IMR-90 (cell line): ENCODE measurements at regions not wholly inside any gene's neighbourhood (a gene's known extent, or its start where the extent isn't known, plus 50 kb on each side); places are given as distances from the start of the nearest gene placed in this dataset.

Experiments
- CTCF ChIP-seq: conservative IDR thresholded peaks from 2 replicates; pipeline ENCODE4 v1.5.1; 2012; ENCODE audit warnings: mild to moderate bottlenecking, low read depth, low read length, improper control_type of control experiment
- ELK1 ChIP-seq: fragments of 150-350 bp; IDR thresholded peaks from 2 replicates; pipeline ENCODE4 v1.6.1; 2016; ENCODE audit warnings: low read depth, mild to moderate bottlenecking, low read length, moderate library complexity, borderline replicate concordance
- MAFK ChIP-seq: IDR thresholded peaks from 2 replicates; pipeline ENCODE4 v1.6.1; 2012; ENCODE audit warnings: low read depth, low read length, improper control_type of control experiment
- MXI1 ChIP-seq: IDR thresholded peaks from 2 replicates; pipeline ENCODE4 v1.6.1; 2012; ENCODE audit warnings: low read depth, mild to moderate bottlenecking, low read length, moderate library complexity, borderline replicate concordance
- NFE2L2 ChIP-seq: fragments of 150-350 bp; IDR thresholded peaks from 2 replicates; pipeline ENCODE4 v1.6.1; 2016; ENCODE audit warnings: low read depth, mild to moderate bottlenecking, low read length
- POLR2A ChIP-seq: IDR thresholded peaks from 2 replicates; pipeline ENCODE4 v1.6.1; 2012; ENCODE audit warnings: mild to moderate bottlenecking, low read depth, low read length
- RAD21 ChIP-seq: IDR thresholded peaks from 2 replicates; pipeline ENCODE4 v1.6.1; 2012; ENCODE audit warnings: low read length, improper control_type of control experiment
- SMC3 ChIP-seq: fragments of 150-350 bp; IDR thresholded peaks from 2 replicates; pipeline ENCODE4 v1.6.1; 2016; ENCODE audit warnings: low read depth, mild to moderate bottlenecking, antibody characterized with exemption, low read length, moderate library complexity

- TF ChIP-seq MAFK (no peak), MXI1 (no peak), SMC3 (no peak), POLR2A (no peak), CTCF (no peak), RAD21 (no peak), ELK1 (no peak), NFE2L2 (no peak)
These were observed 257.7 kb upstream of the PMFBP1 start for GRCh38 chr16:72429671-72430081.
